ENCODE measurements at regions not wholly inside any gene's neighbourhood (a gene's known extent, or its start where the extent isn't known, plus 50 kb on each side); places are given as distances from the start of the nearest gene placed in this dataset.
"Not testable (repeated sequence)": the region's sequence is repeated elsewhere in the genome, so short reads cannot be mapped to it uniquely, and the experiment has no call there.

DNA sequence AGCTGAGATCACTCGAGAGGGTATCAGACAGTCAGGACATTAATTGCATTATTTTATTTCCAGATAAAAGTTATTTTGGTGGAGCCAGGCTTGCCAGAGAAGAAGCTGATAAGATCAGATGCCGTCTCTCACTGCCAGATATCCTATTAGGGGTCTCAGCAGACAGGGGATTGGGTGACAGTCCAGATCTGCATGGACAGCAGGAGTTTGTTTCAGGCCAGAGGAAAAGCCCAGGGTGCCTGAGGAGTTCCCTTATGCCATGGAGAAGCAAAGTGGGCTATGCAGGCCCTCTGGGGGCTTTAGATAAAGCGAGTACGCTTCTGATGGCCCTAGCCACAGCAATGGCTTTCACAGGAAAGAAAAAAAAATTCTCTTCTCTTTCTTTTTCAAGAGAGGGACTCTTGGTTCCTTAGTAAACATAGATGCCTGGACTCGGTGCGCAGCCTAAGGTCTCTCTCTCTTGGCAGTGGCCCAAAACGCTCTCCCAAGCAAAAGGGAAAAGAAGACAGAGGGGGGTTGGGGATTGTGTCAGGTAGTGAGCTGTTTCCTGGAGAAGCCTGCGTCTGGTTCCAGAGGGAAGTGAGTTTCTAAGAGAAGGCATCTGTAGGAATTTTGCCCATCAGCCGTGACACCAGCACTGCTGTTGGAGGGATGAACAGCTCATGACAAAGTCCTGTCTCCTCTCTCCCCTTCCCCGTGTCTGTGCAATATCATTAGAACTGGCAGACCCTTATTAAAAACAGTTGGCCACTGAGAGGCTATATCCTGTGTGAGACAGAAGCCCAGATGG is 166.3 kb upstream of the FOXF1 start:
- no peak for DNase-seq (ENCODE audit: low read depth in 2 of 2)

DNA sequence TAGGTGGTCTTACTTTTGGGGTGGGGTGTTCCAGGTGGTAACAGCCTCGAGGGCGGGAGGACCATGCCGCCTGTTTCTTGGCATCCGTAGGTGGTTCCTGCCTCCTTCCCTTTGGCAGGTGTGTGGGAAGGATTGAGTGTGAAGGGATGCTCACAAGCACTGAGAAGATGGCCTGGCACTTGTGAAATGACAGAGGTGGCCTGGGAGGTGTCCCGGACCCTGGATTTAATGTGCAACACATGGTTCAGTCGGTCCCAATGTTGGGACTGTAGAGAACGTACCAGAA is 165.8 kb upstream of the FOXF1 start:
- no peak for DNase-seq (ENCODE audit: low read depth in 2 of 2)

- DNase-seq (ENCODE audit: low read depth in 2 of 2), result no peak
Measured at GRCh38 chr16:86344881-86345280, 165.4 kb upstream of the FOXF1 start.

GRCh38 chr16:86345516-86345915 is 164.8 kb upstream of the FOXF1 start:
- DNase-seq (ENCODE audit: low read depth in 2 of 2), result no peak

DNA sequence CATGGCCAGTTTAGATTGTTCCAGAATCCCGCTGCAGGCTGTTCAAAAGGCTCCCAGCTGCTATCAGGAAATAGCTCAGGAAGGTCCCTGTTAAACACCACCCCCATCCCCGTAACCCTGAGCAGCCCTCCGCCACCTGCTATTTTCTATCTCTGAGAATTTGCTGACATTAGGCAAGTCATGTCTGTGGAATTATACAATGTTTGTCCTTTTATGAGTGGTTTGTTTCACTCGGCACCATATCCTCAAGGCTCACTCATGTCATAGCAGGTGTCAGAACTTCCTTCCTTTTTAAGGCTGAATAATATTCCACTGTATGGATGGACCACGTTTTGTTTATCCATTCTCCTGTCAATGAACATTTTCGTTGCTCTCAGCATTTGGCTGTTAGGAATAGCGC is 164.3 kb upstream of the FOXF1 start:
- no peak for DNase-seq (ENCODE audit: low read depth in 2 of 2)

DNA sequence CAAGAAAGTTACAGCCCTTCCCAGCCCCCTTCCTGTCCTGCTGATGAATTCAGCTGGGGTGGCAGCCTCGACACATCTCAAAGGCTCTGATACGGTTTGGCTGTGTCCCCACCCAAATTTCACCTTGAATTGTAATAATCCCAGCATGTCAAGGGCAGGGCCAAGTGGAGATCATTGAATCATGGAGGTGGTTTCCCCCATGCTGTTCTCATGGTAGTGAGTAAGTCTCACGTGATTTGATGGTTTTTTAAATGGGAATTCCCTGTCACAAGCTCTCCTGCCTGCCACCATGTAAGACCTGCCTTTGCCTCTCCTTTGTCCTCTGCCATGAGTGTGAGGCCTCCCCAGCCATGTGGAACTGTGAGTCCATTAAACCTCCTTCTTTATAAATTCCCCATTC is 163.2 kb upstream of the FOXF1 start:
- no peak for DNase-seq (ENCODE audit: low read depth in 2 of 2)

- DNase-seq (ENCODE audit: low read depth in 2 of 2), result no peak
Measured at GRCh38 chr16:86347916-86348555, 162.3 kb upstream of the FOXF1 start.

DNA sequence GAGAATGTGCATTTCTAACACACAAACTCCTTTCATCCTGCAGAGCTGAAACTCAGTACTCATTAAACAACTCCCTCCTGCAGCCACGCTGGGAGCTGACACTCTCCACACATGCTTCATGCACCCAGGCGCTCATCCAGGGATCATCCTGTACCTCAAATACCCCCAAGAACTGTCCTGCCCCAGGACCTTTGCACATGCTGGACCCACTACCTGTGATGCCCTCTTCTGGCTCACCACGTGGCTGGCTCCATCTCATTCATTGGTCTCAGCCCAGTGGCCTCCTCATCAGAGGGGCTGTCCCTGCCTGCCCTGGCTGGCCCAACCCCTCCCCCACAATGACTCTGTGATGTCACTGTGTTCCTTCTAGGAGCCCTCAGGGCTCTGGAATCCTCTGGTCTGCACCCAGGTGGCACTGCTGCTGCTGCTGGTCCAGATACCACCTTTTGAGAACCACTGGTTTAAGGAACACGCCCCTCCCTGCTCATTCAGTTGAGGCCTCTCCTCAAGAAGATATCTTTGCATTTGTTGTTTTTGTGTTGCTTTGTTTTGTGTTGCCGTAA is 160.9 kb upstream of the FOXF1 start:
- DNase-seq (ENCODE audit: low read depth in 2 of 2), result no peak

DNA sequence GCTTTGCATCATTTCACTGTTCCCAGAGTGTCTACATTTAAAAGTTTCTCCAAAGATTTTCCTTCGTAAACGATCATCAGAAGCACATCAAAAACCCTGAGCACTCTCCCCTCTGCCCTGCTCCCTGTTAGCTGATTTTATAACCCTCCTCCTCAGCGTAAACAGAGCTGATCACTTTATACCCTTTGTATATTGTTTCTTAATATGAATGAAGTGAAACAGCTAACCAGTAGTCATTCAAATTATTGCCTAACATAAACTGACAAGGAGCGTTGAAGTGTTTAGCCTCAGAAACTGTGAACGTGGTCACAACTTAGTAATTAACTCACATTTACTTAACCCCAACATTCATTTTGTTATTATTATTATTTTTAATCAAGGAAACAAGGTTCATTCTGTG is 160.0 kb upstream of the FOXF1 start:
- no peak for DNase-seq (ENCODE audit: low read depth in 2 of 2)

GRCh38 chr16:86351041-86351784 is 159.1 kb upstream of the FOXF1 start:
- no peak for DNase-seq (ENCODE audit: low read depth in 2 of 2)

- DNase-seq (ENCODE audit: low read depth in 2 of 2), result not testable (repeated sequence)
Measured at GRCh38 chr16:86351785-86352139, 158.6 kb upstream of the FOXF1 start.

GRCh38 chr16:86353148-86353547 is 157.2 kb upstream of the FOXF1 start:
- no peak for DNase-seq (ENCODE audit: low read depth in 2 of 2)

DNA sequence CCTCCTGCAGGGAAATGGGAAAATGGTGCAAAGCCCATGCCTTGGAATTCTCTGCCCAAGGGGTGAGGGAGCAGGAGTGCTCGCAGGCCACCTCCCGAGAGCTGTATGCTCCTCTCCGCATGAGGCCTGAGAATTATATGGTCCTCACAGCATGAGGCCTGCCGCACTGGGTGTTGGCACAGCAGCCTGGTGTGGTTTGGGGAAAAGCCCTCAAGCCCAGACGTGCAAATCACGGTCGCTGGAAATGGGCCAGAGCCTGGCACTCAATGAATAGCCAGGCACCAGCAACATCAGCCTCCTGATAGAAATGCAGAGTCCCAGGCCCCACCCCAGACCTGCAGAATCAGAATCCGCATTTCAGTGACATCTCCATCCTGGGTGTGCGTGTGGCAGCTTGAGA is 156.4 kb upstream of the FOXF1 start:
- DNase-seq (ENCODE audit: low read depth in 2 of 2), result no peak

- no peak for DNase-seq (ENCODE audit: low read depth in 2 of 2)
Measured at GRCh38 chr16:86354641-86355513, 155.4 kb upstream of the FOXF1 start.

DNA sequence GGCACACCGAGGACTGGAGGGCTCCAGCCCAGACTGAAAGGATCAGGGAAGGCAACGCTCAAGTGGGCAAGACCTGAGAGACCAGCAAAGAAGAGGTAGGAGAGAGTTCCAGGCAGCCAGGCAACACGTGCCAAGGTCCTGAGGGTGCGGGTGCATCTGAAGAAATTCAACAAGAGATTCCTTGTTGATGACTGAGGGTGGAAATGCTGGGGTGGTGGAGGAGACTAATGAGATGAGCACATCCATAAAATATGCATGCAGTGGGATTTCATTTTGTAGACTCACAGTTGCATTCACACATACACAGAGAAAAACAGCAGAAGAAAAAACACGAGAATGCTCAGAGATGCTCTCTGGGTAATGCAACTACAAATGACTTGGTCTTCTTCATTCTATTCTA is 154.8 kb upstream of the FOXF1 start:
- no peak for DNase-seq (ENCODE audit: low read depth in 2 of 2)

- DNase-seq (ENCODE audit: low read depth in 2 of 2), result no peak
Measured at GRCh38 chr16:86355951-86356350, 154.4 kb upstream of the FOXF1 start.

- no peak for DNase-seq (ENCODE audit: low read depth in 2 of 2)
Measured at GRCh38 chr16:86356804-86357203, 153.5 kb upstream of the FOXF1 start.

- DNase-seq (ENCODE audit: low read depth in 2 of 2), result no peak
Measured at GRCh38 chr16:86357303-86357702, 153.0 kb upstream of the FOXF1 start.

DNA sequence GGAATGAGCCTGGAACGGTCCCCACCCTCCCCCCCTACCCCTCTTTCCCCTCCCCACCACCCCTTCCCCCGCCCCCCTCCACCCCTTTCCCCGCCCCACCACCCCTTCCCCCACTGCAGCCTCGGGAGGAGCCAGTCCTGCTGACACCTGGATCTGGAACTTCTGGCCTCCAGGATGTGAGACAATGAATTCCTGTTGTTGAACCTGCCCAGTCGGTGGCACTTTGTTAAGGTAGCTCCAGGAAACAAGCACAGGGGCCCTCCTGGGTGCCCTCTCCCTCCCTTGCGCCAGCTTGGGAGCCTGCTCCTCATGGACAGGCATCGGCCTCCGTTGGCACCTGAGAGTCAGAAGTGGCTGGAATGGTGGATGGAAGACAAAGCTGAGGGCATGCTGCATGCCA is 152.4 kb upstream of the FOXF1 start:
- no peak for DNase-seq (ENCODE audit: low read depth in 2 of 2)

- no peak for DNase-seq (ENCODE audit: low read depth in 2 of 2)
Measured at GRCh38 chr16:86359571-86359970, 150.8 kb upstream of the FOXF1 start.

DNA sequence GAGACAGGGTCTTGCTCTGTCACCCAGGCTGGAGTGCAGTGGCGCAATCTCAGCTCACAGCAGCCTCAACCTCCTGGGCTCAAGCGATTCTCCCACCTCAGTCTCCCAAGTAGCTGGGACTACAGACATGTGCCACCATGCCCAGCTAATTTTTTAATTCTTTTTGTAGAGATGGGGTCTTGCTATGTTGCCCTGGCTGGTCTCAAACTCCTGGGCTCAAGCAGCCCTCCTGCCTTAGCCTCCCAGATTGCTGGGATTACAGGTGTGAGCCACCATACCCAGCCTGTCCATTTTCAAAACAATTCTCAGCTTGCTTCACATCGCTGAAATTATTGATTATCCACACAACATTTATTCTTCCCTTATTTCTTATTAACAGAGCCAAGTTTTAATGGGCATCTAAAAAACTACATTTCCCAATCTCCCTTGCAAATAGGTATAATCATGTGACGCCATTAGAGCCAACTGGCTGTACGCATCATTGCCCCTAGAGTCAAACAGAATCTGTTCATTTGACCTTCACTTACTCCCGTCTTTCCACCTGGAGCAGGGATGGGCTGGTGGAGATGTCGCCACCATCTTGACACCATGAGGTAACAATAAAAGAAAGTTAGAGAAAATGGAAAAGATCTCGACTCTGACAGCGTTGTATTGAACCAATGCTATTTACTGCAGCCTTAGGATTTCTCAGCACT is 148.0 kb upstream of the FOXF1 start:
- DNase-seq (ENCODE audit: low read depth in 2 of 2), result no peak
